HG03432 (cell line): ENCODE measurements at regions not wholly inside any gene's neighbourhood (a gene's known extent, or its start where the extent isn't known, plus 50 kb on each side); places are given as distances from the start of the nearest gene placed in this dataset.

Experiments
- ATAC-seq: cut with Tn5 transposase; IDR thresholded peaks from one replicate; pipeline ENCODE4 v1.9.1; 2021; ENCODE audit warnings: mild to moderate bottlenecking, moderate library complexity; ENCODE audit not compliant: unreplicated experiment

DNA sequence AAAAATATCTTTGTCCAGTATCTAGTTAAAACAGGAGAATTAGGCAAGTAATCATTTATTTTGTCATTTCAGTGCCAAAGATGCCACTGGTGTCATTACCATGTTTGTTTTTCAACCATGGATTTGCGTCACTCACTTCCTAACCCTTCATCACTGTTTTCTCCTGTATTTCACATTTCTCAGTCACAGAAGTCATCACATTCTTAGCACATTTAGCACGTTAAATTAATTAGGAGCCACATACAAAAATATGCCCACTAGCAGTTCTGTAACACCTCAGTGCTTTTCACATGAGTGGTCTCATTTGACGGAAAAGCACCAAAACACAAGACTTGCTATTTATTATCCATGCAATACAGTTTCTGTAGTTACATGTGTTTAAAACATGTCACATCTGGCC, 546.0 kb downstream of the METTL15 start:
- ATAC-seq: no peak

DNA sequence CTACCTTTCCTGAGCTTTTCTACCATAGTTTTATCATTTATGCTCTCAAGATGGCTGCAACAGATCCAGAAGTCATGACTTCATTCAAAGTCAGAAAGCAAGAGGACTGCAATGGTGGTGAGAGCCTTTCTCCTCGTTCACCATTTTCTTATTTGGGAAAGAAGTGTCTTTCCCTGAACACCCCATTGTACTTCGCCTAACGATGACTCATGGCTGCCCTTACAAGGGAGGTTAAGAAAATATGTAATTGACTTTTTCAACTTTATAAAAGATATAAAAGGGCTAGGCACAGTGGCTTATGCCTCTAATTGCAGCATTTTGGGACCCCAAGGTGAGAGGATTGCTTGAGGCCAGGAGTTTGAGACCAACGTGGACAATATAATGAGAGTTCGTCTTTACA, 541.7 kb downstream of the METTL15 start:
- no peak for ATAC-seq

DNA sequence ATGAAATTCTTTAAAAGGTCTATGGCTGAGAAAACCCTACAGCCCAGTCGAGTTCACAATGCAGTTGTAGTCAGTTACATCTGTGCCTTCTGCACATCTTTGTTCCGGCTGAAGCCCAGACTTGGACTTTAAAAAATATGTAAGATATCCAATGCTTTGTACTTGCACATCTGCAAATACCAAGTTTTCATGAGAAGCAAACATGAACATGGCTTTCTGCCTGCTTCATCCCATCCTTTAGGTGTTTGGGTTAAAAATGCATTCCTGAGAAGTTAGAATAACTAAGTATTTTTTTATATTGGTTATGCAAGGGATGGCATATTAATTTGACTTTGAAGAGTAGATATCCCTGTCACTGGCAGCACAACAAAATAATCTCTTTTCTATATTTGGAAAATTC, 528.4 kb downstream of the METTL15 start:
- ATAC-seq: no peak

DNA sequence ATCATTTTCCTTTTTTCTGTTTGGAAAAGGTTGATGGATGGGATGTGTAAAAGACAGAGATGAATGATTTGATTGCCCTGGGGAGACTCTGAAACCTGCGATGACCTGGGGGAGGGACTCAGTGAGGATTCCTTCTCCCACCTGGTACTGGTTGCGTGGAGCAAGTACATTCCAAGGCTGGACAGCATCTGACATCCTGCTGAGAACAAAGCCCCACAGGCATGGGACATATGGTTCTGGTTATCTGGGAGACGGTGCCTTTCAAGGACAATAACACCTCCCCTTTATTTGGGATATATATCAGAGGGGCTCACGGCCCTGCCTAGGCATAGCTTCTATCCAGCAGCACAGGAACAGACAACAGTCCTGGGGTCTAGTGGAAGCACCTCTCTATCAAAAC, 527.8 kb downstream of the METTL15 start:
- no peak for ATAC-seq

DNA sequence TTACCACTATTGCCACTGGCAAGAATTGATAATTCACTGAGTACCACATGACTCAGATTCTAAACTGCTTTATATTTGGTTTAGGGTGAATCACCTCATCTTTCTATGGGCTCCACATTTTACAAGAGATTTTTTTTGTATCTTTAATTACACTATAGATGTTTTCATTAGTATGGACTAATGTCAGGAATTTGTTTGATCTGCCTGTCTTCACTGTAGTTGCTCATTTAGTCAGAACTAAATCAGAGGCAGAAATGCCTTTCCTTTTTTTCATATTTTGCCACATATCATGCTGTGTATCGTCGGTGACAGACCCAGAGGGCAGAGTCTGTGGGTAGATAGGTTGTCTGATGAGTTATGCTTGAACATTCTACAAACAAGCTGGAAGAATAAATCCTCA, 524.1 kb downstream of the METTL15 start:
- no peak for ATAC-seq

DNA sequence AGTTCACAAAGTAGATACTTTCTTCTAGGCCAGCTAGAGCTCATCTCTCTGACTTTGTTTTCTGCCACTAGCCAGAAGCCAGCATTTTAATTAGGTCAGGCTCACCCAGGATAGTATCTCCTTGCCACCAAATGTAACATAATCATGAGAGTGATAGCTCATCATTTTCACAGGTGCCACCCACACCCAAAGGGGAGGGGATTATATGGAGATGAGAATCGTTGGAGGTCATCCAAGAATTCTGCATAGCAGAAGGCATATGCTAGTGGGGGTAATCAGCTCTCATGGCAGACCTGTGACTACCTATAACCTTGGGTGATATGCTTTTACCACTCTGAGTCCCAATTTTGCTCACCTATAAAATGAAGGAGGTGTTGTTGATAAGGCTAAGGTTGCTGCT, 523.0 kb downstream of the METTL15 start:
- ATAC-seq: no peak

DNA sequence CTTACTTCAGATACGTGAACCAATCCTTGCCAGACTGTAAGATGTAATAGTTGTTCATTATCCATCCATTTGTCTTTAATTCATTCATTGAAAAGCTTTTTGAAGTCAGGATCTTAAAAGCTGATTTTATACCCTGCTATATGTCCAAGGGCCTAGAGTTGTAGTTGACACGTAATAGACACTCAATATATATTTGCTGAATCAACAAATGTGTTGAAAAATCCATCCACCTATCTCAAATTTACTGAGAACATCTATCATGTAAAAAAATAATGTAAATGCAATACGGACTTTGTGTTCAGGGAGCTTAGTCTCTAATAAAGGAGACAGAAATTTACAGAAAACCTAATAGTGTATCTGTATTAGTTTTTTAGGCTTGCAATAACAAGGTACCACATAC, 521.0 kb downstream of the METTL15 start:
- ATAC-seq: no peak

DNA sequence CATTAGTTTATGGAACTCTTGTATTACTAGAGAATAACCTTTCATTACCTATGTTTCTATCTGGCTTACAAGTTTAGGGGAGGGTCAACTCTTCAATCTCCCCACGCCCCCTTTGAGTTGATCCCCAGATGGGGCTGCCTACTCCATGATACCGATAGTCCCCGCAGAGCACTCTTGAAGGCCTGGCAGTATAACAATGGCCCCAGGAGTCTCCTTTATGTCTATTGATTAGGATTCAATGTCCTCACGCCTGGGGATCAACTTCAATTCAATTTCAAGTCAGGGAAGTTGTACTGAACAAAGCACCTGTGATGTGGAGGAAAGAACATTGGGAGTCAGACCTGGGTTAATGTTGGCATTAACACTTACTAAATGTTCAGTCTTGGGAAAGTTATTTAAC, 520.2 kb downstream of the METTL15 start:
- ATAC-seq: no peak

DNA sequence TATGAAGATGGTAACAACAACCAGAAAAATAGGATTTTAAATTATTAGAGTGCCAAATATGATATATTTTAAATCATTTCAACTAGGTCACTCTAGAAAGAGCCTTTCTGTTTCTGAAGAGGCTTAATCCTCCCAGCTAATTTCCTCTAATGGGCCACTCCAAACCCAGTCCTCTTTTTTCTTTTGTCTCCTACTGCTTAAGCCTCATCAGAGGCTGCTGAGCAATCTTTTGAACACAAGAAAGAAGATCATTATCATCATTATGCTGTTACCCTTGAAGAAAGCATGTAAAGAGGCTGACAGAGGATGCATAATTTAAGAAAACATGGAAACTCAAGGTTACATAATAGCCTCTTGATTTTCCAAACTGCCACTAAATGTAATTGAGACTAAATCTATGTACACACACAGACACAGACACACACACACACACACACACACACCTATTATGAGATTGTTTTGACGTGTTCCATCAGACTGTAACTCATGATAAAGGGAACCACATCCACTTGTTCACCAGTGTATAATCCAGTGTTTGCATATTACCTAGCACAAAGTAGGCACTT, 519.6 kb downstream of the METTL15 start:
- ATAC-seq: no peak

DNA sequence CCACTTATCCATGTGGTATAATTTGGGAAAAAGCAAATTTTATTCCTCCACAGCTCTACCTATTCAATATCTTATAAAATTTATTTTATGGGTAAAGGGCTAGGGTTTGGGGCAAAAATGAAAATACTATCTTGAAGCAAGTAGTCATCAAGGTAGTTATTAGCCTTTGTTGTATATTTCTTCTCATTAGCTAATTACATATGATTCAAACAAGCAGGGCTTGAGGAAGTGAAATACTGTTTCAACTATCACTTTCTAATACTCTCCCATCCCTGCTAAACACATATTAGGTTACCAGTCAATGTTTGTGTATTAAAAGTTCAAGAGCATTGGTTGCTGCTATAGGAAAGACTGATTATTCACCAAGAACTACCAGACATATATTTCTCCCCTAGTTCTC, 517.3 kb downstream of the METTL15 start:
- ATAC-seq: no peak

DNA sequence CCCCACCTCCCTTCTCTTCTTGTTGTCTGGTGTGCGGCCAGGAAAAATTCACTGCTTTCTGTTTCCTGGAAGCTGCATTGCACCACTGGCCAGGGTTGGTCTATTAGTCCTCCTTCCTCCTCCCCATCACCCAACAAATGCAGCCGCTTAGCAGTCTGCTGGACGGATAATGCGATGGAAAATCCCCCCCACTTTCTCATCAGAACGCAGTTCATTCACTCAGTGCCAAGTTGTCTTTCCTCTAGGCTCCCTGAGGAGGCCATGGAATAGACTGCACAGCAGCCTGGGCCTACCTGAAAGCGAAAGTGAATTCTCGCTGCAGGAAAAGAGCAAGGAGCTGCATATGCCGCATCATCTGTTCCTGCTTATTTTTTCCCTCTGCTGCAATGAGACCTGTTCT, 513.6 kb downstream of the METTL15 start:
- no peak for ATAC-seq

DNA sequence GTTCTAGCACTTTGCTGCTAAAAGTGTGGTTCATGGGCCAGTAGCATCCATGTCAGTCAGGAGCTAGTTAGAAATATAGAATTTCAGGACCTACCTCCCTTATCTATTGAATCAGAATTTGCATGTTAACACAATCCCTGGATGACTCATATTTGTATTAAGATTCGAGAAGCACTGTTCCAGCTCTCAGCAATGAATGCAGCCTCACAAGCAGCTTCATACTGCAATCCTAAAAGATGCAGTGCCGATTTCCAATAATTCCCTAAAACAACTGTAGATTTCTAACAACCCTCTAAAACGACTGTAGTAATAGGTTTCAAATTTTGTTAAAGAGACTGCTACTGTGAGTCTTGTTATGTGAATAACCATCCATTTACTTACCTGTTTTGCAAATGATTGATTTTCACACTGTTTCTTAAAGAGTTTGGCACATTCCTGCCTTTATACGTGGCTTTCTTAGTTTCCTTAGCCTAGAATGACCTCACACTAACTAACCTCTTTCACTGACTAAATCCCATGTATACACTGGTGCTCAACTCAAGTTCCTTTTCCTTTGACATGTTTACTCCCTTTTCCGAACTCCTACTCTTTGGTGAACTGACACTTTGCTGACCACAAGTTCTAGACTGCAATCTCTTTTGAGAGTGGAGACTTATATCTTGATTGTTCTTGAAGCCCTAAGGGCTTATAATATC, 511.8 kb downstream of the METTL15 start:
- no peak for ATAC-seq

DNA sequence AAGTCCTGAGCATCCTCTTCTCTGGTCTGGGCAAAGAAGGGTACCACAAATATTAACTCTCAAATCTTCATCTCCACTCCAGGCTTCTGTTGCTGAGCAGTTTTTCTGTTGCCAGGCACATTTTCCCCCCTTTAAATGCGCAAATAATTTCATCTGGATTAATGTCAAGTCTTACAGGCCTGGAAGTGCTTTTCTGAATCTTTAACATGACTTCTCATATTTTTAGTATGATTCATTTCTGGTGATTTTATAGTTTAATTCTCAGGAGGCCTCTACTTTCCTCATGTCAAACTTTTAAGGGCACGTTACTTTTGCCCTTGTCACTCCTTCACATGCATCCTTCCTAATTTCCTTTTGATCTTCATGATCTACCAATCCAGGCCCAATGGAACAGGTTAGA, 510.2 kb downstream of the METTL15 start:
- ATAC-seq: no peak

DNA sequence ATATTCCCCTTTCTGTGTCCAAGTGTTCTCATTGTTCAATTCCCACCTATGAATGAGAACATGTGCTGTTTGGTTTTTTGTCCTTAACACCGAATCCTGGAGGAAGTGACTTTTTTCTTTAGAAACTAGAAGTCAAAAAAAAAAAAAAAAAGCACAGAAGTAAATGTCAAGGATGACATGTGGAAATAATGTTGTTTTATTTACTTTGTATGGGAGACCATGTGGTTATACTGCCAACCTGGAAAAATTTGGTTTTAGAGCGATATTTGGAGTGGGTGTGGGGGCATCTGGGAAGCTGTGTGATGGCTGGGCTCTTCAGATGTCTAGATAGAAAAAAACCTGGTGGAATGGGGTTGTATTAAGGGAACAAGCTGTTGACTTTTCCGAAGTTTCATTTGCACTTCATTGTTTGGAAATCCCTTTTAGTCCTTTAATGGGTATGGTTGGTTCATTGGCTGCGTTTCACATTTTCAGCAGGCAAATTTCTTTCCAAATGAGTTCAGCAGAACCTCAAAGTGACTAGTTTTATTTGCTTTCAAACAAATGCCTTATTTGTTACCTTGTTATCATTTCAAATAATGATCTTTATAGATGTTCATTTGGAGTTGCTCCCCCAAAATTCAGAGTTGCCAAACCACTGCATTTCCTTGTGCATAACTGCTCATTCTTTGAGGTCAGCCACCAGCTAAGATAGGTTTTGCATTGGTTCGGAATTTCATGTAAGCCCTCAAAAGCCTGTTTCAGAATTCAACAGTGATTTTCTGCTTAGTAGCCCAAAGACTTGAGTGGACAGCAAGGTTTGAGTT, 508.2 kb downstream of the METTL15 start:
- ATAC-seq: no peak

DNA sequence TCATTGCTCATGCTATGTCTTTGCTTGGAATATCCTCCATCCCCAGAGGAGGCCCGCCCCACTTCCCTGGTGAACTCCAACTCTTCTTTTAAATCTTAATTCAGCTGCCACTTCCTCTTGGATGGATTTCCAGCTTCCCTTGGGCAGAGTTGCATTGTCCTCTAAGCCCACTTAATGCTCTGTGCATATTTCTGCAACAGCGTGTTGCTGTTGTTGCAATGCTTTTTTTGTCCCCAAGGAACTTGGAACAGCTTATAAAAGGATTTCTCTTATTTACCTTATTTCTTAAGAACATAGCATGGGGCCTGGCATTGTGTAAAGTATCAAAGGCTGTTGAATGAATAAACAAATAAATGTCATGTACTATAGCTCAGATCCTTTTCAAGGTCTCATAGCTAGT, 507.4 kb downstream of the METTL15 start:
- ATAC-seq: no peak

DNA sequence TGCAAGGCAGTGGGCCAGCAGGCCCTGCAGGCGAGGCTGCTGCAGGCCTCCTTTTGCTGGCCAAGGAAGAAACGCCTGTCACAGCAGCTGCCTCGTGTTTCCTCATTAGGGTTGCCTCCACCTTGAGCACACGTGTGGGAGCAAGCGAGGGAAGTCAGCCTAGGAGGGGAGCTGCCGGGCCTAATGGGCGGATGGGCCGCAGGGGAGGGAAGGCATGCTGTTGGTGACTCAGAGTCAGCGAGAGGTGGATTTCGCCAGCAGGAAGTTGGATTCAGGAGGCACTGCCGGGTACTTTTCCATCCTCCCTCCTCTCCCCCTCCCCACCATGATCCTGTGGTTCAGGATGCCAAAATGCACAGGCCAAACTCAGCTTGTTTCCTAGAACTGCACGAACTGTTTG, 498.7 kb downstream of the METTL15 start:
- ATAC-seq: no peak

DNA sequence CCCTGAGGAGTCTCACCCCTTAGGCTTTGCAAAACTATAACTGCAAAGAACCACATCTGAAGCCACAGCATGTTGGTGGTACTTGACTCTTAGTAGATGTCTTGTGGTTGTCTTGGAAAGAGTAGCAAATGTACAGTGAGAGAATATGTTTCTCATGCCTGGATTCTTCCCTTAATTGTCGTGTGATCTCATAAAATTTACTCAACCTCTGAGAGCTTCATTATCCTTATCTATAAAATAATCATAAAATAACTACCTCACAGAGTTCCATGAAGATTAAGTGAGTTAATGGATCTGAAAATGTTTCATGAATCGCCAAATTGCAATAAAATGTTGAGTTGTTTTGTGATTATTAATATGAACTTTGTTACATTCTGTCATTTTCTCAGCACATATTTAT, 491.5 kb downstream of the METTL15 start:
- ATAC-seq: no peak

DNA sequence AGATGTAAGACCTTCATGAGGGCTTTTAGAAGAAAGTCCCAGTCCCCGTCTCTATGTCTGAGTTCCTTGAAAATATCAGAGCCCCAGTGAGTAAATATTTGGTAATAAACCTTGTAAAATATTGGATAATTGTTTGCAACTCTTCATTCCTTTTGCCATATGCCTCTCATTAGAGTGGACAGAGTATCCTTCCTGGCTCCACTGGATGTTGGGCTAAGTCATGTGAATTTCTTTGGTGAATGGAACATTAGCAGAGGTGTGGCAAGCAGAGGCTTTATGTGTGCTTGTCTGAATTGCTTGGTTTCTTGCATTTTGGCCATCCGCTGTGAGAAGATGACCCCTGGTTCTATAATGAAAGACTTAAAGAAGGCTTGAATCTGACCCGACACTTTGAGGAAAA, 490.3 kb downstream of the METTL15 start:
- ATAC-seq: no peak

DNA sequence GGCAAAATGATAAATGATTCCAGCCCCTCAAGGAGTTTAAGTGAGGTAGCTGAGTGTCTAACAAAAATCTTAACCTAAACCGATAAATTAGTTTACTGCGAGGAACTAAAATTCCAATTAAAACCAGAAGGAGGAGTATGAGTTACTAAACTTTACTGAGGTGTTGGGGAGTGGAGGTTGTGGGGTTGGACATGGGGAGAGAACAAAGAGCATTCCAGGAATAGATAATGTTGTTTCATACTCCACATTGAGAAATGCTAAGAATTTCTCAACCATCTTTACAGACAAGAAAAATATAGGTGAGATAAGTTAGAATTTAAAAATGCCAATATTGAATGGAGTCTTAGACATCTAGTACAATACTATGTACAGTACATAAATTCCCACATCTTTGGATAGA, 488.6 kb downstream of the METTL15 start:
- ATAC-seq: no peak

DNA sequence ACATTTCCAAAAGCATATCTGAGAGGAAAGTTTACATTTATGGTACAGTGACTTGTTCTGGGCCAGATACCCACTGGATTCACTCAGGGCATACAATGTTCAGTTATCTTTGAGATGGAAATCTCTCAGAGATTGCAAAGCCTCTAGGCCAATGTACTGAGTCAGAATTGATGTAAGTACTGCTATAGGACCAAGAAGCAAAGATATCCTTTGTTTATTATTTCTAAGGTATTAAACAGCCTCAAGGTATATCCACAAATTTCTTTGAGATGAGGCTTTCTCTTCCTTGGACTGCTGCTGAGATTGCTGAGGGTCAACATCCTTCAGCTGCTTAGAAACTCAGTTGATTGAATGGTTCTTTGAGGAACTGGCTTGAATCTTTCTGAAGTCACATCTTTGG, 484.0 kb downstream of the METTL15 start:
- no peak for ATAC-seq

DNA sequence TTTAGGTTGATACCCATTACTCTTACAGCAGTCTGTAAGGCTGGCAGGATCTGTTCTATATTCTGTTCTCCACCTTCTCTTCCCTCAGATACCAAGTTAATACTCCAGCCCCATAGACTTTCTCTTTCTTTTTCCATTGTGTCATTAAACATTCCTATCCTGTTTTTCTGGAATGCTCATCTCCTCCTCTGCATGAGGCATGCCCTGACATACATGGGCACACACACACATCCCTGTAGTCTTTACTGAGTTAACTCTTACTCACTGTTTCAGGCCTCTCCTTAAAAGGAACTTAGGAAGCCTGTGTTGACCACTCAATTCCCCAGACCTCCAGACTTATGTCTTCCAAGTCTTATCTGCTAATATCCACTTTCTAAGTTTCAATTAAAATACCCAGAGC, 476.8 kb downstream of the METTL15 start:
- no peak for ATAC-seq

DNA sequence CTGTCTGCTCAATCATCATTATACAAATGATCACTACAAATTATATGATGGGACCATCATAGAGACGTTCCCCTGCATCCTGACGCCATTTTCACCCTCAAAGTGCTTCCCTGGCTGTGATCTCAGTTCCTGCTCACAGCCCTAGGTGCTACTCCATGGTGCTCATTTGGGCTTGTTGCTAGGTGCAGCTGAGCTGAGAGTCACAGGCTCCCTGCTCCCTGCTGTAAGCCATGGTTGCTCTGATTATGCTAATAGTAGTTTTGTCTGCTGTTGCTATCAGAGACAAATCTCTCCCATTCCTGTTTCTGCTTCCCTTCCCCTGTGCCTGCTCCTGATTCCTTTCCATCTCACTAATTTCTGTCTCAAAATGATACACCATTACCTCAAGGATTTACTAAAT, 474.3 kb downstream of the METTL15 start:
- ATAC-seq: no peak
